ENCODE measurements at regions not wholly inside any gene's neighbourhood (a gene's known extent, or its start where the extent isn't known, plus 50 kb on each side); places are given as distances from the start of the nearest gene placed in this dataset.
"Not testable (repeated sequence)": the region's sequence is repeated elsewhere in the genome, so short reads cannot be mapped to it uniquely, and the experiment has no call there.

DNA sequence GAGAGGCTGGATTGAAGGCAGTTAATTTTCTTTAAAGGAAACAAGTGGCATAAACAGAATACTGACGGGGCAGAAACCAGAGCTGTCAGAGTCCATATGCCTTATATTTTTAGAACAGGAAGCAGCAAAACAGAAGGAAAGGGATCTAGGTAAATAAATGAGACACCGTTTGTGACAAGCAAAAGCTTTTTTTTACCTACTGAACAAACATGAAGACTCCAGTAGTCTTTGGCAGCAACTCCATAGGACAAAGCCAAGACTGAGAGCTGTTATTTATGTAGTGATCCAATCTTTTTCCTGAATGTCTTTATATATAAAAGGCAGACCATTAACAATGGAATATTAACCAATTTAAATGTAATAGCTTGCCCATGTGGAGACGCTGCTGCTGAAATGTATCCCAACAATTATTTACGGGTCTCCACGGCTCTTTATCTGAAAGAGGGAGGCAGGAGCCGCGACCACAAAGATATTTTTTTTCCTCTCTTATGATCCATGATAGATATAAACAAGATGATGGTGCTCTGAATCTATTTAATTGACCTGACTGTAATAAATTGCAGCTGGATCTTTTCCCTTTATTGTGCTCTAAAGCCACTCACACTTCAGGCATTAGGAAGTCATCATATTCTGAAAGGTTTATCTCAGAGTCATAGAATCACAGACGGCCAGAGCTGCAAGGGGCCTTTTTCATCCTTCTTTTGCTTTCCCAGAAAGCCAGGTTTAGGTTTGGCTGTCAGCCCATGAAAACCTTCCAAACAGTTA lies 687.8 kb downstream of the EFNB2 start:
- peak; percentile 28 for DNase-seq

DNA sequence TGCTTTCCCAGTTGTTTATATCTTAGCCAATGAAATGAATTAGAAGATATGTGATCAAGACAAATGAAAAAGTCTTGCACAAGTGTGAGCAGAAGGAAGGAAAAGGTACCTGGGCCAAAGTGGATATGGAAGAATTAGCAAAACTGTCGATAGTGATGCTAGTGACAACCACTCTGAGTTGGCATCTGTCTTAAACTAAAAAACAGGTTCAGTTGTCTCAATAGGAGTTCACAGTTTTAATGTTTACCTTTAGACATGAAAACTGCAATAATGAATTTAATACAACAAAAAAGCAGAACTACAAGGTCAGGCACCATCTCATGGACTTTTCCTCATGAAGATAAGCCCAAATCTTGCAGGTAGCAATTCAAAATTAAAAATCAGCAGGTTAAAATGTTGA lies 688.5 kb downstream of the EFNB2 start:
- no peak for DNase-seq

DNA sequence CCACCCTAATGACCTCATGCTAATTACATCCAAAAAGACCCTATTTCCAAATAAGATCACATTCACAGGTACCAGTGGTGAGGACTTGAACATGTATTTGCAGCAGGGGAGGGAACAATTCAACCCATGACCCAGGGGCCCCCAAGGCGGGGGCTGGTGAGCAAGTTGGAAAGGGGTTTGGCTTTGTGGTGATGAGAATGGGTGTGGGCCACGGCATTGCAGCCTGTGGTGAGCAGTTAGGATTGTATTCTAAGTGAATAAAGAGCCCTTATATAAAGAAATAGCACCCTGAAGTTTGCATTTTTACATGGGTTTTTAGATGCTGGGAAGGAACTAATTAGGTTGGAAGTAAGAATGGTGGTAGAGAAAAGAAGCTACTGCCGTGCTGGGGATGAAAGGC lies 694.2 kb downstream of the EFNB2 start:
- DNase-seq, result no peak

DNA sequence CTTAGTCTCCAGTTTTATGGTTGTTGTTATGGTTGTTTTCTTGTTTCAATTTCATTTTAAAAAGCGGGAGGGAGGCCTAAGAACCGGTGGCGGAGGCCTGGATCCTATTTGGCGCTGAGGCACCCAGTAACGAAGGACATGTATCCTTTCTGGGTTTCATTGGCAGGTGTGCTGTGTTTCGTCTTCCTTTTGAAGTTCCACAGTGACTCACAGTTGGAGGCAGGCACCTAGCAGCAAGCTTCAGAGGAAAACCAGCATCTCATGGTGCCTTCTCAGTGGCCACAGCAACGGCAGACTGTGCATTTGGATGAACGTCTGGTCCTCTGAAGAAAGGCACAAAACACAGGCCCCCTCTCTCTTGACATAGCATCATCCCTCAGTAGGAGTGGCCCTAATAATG lies 697.2 kb downstream of the EFNB2 start:
- no peak for DNase-seq

DNA sequence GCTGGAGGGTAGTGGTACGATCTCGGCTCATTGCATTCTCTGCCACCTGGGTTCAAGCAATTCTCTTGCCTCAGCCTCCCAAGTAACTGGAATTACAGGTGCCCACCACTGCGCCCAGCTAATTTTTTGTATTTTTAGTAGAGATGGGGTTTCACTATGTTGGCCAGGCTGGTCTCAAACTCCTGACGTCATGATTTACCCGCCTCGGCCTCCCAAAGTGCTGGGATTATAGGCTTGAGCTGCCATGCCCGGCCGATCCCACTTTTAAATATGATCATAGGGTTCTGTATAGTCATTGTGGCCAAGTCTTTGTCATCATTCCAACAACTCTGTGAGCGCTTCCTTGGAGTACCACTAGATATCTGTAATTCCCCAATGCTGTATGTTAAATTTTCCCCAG lies 698.2 kb downstream of the EFNB2 start:
- DNase-seq, result not testable (repeated sequence)

DNA sequence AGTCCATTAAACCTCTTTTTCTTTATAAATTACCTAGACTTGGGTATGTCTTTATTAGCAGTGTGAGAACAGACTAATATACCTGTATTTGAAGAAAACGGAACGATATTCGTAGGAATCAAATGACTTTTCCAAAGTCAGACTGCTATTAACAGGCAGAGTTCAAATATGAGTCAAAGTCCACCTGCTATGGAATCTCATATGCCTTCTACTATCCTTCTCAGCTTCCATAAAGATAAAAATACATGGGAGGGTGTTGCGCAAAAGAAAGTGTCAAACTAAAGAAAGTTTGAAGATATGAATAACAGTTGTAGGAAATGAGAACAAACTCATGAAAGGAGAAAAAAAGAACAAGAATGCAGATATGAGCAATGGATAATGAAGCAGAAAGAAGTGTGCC lies 704.6 kb downstream of the EFNB2 start:
- no peak for DNase-seq

DNA sequence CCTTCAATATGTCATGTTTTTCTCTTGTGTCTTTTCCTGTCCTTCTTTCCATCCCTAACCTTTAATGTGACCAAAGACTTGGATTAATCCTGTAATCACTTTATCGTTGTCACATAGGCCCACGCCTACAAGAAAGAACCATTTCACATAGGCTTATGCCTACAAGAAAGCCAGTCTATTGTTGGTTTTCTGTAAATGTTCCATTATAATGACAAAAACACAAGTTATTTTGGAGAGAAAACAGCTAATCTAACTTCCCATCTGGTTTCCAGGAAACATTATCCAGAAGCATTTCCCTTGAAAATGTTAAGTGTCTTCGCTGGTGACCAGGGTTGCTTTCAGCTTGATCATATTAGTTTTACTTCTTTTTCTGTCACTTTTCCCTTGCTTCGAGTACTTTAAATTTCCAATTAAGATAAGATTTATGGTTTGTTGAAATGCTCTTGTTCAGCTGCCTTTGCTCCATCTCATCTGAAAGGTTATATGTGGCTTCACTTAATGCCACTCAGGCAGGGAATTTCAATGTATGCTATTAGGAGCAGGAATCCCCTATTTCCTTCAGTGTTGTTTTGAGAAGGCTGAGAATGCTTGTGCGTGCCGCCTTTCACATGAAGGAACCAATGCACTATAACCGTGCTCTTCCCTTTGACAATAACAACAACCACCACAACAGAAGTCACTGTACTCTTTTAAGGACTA lies 708.2 kb downstream of the EFNB2 start:
- DNase-seq, result no peak

DNA sequence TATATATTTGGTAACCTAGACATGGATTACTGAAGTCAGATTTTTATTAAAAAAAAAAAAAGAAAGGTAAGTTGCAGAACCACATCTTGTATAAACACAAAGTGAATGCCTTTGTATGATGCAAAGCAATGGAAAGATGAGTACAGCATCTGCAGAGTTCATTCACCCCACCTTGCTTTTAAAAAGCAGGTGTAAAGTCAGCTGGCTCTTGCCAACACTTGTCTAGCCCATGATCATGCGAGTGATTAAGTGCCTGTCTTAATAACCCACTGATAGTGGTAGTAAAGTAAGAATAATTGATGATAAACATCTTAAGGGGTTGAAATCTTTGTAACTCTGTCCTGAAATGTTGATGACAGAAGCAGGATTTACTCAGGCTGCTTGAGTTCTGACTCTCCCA lies 710.4 kb downstream of the EFNB2 start:
- no peak for DNase-seq

DNA sequence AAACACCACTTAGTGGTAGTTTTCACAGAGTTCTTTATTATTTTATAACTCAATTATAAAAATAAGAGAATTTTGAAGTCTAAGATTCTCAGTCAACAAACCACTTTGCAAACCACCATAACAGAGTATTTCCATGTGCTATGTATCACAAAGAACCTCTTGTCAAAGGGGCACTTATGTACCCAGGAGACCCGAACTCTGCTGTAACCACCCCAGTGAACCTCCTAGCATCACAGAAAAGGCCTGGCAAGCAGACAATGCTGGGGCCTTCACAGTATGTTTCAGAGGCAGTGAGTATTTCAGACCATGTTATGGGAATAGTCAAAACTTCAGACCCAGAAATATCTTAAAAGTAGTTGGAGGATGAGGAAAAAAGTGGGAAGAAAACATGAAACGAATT lies 714.1 kb downstream of the EFNB2 start:
- no peak for DNase-seq

DNA sequence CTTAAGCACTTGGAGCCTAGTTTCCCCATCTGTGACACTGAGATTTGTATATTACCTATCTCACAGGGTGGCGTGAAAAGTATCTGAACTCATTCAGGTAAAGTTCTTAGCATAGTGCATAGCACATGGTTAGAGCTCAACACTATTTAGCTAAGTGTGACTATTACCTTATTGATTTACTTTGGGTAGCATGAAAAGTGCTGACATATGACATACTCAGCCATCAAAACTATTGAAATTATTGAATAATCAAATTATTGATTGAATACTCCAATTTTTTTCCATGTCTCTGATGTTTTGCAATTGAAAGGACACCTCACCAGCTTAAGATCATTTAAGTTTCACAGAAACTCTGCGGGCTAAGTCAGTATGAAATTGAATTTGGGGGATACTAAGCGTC lies 715.0 kb downstream of the EFNB2 start:
- DNase-seq, result no peak

DNA sequence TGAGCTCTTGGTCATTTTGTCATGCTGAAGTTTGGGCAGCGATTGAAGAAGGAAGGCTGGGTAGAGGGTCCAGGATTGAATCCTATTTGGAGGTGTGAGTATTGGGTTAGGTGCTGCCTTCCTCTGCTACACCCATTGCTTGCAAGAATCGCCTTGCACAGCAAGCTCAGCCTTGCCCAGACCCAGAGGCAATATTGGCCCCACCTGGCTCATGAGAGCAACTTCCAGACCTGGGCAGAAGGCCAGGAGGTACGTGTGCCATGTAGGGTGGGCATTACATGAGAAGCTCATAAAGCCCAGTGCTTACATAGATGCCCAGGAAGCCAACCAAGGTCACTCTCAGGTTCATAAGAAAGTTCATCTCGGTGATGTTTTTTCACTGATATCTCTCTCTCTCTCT lies 718.0 kb downstream of the EFNB2 start:
- no peak for DNase-seq

DNA sequence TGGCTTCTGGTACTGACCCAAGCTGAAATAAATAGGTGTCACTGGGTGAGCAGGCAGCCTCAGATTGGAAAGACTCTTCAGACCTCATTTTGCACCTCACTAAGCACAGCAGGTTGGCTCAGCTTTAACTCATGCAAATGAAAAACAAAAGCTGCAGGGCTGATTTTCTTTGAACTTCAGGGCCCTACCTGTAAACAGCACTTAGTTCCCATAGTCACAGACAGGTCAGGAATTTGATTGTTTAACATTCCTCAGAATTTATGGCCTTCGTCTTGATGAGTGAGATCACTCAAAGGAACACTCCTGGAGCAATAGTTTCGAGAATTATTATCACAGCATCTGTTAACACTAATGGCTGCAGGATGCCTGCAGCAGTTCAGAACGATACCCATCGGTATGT lies 718.5 kb downstream of the EFNB2 start:
- DNase-seq, result peak; percentile 79

DNA sequence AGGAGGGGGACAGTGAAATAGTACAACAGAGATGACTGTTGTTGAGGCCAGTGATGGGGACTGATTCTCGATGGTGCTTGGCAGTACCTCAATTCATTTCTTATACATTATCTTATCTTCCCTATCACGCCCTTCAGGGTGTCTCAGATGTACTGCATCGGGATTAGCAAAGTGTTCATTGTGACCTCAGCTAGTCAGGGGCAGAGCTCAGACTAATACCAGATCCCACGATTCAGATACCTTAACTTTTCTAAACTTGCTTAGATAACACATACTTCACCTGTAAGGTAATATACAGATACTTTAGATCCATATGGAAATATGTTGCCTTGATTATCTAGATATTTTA lies 720.6 kb downstream of the EFNB2 start:
- DNase-seq, result no peak

DNA sequence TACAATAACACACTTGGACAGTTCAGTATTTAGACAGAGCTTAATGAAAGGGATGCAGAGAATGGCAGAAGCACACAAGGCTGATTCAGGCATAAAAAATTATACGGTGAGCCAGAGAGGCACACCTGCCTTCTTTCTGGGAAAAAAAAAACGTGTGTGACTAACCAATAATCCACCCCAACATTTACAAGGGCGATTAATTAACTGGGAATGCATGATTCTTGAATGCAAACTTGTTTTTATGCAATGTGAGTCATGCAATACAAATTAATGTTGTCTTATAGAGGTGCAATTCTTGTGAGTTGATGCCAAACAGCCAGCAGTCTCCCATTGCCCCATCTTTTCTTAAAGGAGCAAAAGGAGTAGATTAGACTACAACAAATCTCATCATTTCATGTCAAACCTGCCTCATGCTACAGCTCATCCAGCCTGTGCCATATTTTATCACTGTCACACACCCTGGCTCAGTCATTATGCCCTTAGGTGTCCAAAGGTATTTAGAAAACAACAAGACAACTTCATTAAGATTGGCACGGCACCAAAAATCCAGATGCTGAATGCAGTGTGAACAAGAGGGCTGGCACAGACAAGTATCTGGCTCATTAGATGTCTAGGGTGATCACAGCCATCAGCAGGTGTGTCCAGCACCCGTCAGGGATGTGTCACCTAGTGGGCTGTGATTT lies 721.1 kb downstream of the EFNB2 start:
- DNase-seq, result no peak

DNA sequence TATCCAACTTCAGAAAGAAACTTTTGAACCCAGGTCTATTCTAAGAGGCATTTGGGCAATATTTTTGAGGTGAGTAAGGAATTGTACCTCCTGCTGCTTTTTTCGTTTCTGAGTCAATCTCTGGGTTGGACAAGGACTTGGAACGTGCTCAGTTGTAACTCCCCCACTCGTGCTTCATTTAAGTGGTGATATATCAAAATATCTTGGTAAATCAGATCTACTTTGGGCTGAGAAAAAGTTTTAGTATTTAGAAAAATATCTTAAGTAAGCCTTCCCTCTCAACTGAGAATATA lies 728.9 kb downstream of the EFNB2 start:
- DNase-seq, result no peak

DNA sequence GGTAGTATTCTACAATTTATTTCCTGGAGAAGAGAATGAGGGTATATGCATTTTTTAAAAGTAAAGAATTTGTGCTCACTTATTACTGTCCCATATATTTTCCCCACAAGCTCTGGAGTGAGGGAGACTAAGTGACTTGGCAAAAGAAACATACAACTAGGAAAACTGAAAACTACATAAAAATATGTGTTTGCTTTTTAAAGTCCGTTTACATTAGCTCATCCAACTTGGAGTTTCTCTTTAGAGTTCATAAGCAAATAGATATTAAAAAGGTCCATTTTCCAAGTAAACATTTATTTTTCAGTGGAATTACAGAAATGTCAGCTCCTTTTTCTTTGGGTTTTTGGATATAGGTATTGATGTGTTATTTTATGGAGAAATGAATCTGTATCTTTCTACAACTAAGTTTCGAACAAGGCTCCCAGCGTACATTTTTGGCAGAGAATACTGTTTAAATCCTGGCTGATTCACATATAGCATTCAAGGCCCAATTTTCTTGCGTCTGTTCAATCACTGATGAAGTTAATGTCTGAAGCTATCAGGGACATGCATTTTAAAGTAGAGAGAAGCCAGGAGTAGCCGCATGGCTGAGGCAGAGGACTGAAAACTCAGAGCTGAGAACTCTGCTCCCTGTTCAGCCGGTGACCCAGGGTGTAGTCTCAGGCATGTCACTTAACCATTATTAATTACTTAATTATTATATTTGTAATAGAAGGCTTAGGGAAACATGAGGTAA lies 729.4 kb downstream of the EFNB2 start:
- no peak for DNase-seq

DNA sequence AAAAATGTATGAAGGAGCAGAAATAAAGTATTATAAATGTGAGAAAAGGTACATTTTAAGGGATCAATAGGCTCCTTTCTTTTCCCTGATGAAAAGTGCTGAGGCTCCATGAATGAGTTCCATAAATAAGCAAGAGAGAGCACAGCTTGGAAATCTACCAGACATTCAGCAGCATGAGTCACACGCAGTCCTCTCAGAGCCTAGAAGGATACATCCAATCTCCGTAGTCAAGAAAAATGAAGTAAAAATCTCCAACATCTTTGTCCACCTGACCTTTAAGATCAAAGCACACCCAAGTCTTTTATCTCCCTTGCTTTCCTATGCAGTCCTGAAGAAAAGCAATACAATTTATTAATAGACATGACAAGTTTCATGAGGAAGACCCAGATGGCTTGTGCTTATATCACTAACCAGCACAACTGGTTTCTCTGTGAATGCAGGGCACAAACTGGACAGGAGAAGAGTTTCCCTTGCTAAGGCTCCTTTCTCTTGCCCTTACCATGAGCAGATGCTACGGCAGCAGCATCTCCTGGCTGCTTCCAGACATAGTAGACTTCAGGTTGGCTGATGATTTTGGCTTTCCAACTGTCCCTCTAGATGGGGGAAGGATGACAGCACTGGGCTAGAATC lies 730.8 kb downstream of the EFNB2 start:
- DNase-seq, result no peak

DNA sequence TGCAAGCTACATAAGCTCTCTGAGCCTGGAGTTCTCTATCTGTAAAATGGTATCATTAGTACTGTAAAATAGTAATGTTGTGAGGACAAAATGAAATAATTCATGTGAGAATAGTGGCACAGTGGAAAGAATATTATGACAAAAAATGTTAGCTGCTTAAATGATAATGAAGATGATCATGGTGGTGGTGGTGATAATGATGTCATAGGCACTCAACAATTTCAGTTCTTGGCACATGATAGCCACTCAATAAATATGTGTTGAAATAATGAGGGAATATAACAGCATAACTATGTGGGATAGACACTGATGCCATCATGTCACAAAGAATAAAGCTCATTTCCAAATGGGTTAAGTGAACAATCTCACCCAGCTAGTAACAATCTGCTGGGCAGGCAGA lies 736.3 kb downstream of the EFNB2 start:
- no peak for DNase-seq

DNA sequence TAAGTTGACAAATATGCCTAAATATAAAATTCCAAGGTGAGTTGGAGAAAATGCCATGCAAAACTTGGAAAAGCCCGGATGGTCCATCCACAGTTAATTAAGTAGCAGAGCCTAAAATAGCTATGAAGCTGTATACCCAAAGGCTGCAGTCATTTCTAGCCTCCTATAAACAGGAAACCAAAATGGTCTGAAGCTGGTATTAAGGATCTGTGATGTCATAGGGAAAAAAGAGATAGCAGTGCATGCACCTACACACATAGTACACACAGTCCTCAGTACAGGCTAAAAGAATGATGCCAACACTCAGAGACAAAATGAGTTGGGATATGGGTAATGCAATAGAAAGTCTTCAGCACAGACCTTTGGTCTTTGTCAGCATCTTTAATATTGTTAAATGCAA lies 736.9 kb downstream of the EFNB2 start:
- no peak for DNase-seq

DNA sequence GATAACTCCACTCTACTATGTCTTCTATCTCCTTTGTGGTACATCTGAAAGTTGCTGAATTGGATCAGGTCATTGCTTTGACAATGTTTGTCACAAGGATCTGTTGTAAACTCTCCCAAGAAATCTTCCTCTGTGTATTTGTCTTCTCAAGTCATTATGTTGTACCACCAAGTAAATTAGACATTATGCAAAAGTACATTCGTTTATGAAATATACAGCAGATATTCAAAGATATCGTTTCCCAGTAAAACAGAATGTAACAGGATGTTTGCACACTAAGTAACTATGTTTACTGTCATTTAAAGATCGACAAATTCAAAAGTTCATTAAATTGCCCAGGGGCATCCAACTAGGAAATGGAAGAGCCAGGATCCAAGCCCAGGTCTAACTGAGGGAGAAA lies 739.4 kb downstream of the EFNB2 start:
- DNase-seq, result no peak

DNA sequence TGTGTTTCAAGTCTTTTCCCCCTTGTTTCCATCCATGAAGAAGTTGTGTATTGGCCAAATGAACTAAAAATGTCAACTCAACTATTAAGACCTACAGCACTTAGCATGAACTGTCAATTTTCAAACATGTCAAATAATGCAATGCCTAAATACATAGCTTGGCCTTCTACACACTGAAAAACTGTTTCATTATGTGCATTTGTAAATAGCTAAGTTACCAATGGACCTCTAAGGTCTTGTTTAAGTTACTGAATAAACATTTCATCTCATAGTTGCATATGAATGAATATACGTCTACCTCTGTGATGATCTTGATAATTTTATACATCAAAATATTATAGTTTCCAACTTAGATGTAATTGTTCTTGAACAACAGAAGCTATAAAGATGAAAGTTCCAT lies 744.5 kb downstream of the EFNB2 start:
- DNase-seq, result no peak

DNA sequence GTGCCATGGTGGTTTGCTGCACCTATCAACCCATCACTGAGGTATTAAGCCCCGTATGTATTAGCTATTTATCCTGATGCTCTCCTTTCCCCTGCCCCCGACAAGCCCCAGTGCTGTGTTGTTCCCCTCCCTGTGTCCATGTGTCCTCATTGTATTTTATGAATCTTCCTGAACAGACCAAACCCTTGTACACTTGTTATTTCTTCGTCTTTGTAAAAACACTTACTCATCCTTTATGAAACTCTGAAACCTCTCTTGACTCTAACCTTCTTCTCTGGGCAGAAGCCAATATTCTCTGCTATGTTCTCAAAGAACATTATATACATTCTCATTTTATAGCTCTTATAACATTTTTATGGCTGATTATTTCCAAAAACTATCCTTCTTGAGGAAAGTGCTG lies 746.9 kb downstream of the EFNB2 start:
- DNase-seq, result no peak

DNA sequence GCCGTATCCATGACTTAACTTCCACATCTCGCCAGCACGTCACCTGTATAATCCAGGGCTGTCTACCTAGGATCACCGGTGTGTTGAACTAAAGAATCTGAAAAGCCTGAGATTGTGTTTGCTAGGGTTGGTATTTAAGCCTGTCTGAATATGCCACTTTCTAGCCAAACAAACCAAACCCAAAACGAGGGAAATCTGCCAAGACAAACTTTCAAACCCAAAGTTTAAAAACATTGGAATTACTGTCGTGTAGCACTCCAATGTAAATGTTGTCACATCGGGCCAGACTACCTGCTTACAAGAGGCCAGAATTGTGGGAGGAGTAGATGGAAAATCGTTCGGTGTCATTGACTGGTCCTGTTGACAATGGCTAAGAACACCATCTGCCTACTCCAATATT lies 747.8 kb downstream of the EFNB2 start:
- DNase-seq, result no peak

Data from renal pelvis (tissue), 1 donor.